Loucy (cell line): ENCODE measurements at regions not wholly inside any gene's neighbourhood (a gene's known extent, or its start where the extent isn't known, plus 50 kb on each side); places are given as distances from the start of the nearest gene placed in this dataset.

Experiments used
- CTCF ChIP-seq: fragments of 200-600 bp; sonication (generic); conservative IDR thresholded peaks from 2 replicates; pipeline ENCODE4 v1.5.1; 2014; ENCODE audit warnings: mild to moderate bottlenecking, antibody characterized with exemption, low read length
- EZH2phosphoT487 ChIP-seq: fragments of 200-600 bp; IDR thresholded peaks from 2 replicates; pipeline ENCODE4 v1.6.1; 2018; ENCODE audit warnings: antibody characterized with exemption, mild to moderate bottlenecking, moderate library complexity, borderline replicate concordance

DNA sequence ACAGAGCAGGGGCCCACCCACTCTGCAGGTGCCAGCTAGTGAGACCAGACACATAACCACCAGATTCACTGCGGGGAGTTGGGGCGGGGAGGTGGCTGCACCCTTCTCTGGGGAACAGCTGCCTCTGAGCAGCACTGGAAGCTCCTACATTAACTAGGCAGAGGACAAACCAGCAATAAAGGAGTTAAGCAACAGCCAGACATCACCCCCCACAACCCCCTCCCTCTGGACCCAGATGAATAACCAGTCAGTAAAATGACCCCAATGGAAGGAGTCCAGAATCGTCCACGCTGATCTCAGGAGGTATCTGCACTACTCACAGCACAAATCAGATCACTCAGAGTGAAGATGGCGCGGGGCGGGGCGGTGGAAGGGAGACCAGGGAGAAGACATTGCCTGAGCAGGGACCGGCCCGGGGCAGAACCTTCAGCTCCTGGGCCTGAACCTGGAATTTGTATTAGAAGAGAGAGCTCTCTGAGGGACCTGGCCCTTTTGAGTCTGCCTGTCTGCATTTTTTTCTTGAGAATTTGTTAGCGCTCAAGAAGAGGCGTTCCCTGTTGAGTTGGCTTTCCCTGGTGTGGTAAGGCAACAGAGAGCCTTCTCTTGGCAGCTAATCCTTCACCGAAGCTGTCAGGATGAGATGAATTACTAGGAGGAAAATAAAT lies 125.5 kb upstream of the NCAM1 start:
- TF ChIP-seq CTCF (no peak), EZH2phosphoT487 (no peak)
